Hepatocyte (in vitro differentiated cells): ENCODE measurements at regions not wholly inside any gene's neighbourhood (a gene's known extent, or its start where the extent isn't known, plus 50 kb on each side); places are given as distances from the start of the nearest gene placed in this dataset.

ENCODE experiments used
- EZH2 ChIP-seq: fragments of 200-600 bp; sonication (generic); IDR thresholded peaks from 2 replicates; pipeline ENCODE4 v1.6.1; 2016; ENCODE audit warnings: antibody characterized with exemption, mild to moderate bottlenecking, borderline replicate concordance
- EZH2phosphoT487 ChIP-seq: fragments of 200-600 bp; sonication (generic); IDR thresholded peaks from one replicate; pipeline ENCODE4 v1.6.1; 2018; ENCODE audit warnings: antibody characterized with exemption, mild to moderate bottlenecking, low read depth, moderate library complexity; ENCODE audit not compliant: unreplicated experiment, severe bottlenecking
- TF ChIP-seq, protein P1 (sequence below): fragments of 200-600 bp; sonication (generic); IDR thresholded peaks from 2 replicates; pipeline ENCODE4 v1.5.1; 2016; ENCODE audit warnings: antibody characterized with exemption, mild to moderate bottlenecking; ENCODE audit not compliant: poor library complexity

- TF ChIP-seq, protein P1, sequence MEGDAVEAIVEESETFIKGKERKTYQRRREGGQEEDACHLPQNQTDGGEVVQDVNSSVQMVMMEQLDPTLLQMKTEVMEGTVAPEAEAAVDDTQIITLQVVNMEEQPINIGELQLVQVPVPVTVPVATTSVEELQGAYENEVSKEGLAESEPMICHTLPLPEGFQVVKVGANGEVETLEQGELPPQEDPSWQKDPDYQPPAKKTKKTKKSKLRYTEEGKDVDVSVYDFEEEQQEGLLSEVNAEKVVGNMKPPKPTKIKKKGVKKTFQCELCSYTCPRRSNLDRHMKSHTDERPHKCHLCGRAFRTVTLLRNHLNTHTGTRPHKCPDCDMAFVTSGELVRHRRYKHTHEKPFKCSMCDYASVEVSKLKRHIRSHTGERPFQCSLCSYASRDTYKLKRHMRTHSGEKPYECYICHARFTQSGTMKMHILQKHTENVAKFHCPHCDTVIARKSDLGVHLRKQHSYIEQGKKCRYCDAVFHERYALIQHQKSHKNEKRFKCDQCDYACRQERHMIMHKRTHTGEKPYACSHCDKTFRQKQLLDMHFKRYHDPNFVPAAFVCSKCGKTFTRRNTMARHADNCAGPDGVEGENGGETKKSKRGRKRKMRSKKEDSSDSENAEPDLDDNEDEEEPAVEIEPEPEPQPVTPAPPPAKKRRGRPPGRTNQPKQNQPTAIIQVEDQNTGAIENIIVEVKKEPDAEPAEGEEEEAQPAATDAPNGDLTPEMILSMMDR: no peak
- TF ChIP-seq EZH2 (no peak), EZH2phosphoT487 (no peak)
Measured at GRCh38 chr9:8206720-8207119, 407.1 kb upstream of the DMAC1 start.
